ENCODE measurements at regions not wholly inside any gene's neighbourhood (a gene's known extent, or its start where the extent isn't known, plus 50 kb on each side); places are given as distances from the start of the nearest gene placed in this dataset.

GRCh38 chrX:40835526-40835925, 100.2 kb upstream of the MED14 start:
- no peak for TF ChIP-seq CTCF (IDR thresholded peaks at IDR 0.05; ENCODE audit: insufficient read depth, low read depth, low read length, missing control alignments)
- H3K4me3 ChIP-seq (ENCODE audit: low read depth, low read length): no peak overlapping the region

GRCh38 chrX:40843643-40844042, 108.3 kb upstream of the MED14 start:
- no peak for DNase-seq (ENCODE audit: low read depth)
- no peak overlapping the region for H3K4me3 ChIP-seq (ENCODE audit: low read depth, low read length)

More at GRCh38 chrX:40835526-40835925, 100.2 kb upstream of the MED14 start:
- DNase-seq (ENCODE audit: low read depth): no peak

GRCh38 chrX:40844471-40844870, 109.1 kb upstream of the MED14 start:
- TF ChIP-seq CTCF (IDR thresholded peaks at IDR 0.05; ENCODE audit: insufficient read depth, low read depth, low read length, missing control alignments): no peak
- no peak overlapping the region for H3K4me3 ChIP-seq (ENCODE audit: low read depth, low read length)
- DNase-seq (ENCODE audit: low read depth): no peak

More at GRCh38 chrX:40843643-40844042, 108.3 kb upstream of the MED14 start:
- TF ChIP-seq CTCF (IDR thresholded peaks at IDR 0.05; ENCODE audit: insufficient read depth, low read depth, low read length, missing control alignments): no peak

- no peak for DNase-seq (ENCODE audit: low read depth)
- H3K4me3 ChIP-seq (ENCODE audit: low read depth, low read length): no peak overlapping the region
- no peak for TF ChIP-seq CTCF (IDR thresholded peaks at IDR 0.05; ENCODE audit: insufficient read depth, low read depth, low read length, missing control alignments)
Measured at GRCh38 chrX:40845331-40845911, 110.1 kb upstream of the MED14 start.

GRCh38 chrX:40849906-40850823, 114.8 kb upstream of the MED14 start:
- no peak for DNase-seq (ENCODE audit: low read depth)

GRCh38 chrX:40852586-40852985, 117.2 kb upstream of the MED14 start:
- TF ChIP-seq CTCF (IDR thresholded peaks at IDR 0.05; ENCODE audit: insufficient read depth, low read depth, low read length, missing control alignments): no peak
- no peak for DNase-seq (ENCODE audit: low read depth)
- no peak overlapping the region for H3K4me3 ChIP-seq (ENCODE audit: low read depth, low read length)

More at GRCh38 chrX:40849906-40850823, 114.8 kb upstream of the MED14 start:
- TF ChIP-seq CTCF (IDR thresholded peaks at IDR 0.05; ENCODE audit: insufficient read depth, low read depth, low read length, missing control alignments): no peak
- no peak overlapping the region for H3K4me3 ChIP-seq (ENCODE audit: low read depth, low read length)
